ENCODE measurements at regions not wholly inside any gene's neighbourhood (a gene's known extent, or its start where the extent isn't known, plus 50 kb on each side); places are given as distances from the start of the nearest gene placed in this dataset.

DNA sequence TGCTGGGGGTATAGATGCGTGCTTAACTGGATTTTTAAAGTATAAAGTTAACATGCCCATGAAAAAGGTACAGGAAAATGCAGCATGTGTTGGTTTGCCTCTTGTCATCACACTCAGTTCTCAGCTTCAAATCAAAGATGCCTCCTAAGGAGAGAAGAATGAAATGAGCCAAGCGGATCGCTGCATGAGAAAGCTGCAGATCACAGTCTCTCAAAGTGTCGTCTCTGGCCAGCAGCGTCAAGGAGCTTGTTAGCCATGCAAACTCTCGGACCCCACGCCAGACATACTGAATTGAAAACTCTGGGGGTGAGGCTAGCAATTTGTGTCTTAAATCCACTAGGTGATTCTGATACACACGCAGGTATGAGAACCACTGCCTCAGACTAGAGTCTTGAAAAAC, 297.2 kb downstream of the AJAP1 start:
- TF ChIP-seq, protein P1, sequence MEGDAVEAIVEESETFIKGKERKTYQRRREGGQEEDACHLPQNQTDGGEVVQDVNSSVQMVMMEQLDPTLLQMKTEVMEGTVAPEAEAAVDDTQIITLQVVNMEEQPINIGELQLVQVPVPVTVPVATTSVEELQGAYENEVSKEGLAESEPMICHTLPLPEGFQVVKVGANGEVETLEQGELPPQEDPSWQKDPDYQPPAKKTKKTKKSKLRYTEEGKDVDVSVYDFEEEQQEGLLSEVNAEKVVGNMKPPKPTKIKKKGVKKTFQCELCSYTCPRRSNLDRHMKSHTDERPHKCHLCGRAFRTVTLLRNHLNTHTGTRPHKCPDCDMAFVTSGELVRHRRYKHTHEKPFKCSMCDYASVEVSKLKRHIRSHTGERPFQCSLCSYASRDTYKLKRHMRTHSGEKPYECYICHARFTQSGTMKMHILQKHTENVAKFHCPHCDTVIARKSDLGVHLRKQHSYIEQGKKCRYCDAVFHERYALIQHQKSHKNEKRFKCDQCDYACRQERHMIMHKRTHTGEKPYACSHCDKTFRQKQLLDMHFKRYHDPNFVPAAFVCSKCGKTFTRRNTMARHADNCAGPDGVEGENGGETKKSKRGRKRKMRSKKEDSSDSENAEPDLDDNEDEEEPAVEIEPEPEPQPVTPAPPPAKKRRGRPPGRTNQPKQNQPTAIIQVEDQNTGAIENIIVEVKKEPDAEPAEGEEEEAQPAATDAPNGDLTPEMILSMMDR (IDR thresholded peaks at IDR 0.05; ENCODE audit: control insufficient read depth, extremely low read depth, insufficient read depth), result no peak
- no peak overlapping the region for H3K4me3 ChIP-seq (ENCODE audit: low read depth, low read length)
- no peak for DNase-seq (ENCODE audit: low read depth)

DNA sequence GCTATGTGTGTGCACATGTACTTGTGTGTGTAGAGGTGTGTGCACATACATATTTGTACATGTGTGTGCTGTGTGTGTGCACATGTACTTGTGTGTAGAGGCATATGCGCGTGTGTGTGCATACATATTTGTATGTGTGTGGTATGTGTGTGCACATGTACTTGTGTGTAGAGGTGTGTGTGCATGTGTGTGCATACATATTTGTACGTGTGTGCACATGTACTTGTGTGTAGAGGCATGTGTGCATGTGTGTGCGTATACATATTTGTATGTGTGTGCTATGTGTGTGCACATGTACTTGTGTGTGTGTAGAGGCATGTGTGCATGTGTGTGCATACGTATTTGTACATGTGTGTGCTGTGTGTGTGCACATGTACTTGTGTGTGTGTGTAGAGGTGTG, 291.9 kb downstream of the AJAP1 start:
- no peak for DNase-seq (ENCODE audit: low read depth)
- no peak overlapping the region for H3K4me3 ChIP-seq (ENCODE audit: low read depth, low read length)

DNA sequence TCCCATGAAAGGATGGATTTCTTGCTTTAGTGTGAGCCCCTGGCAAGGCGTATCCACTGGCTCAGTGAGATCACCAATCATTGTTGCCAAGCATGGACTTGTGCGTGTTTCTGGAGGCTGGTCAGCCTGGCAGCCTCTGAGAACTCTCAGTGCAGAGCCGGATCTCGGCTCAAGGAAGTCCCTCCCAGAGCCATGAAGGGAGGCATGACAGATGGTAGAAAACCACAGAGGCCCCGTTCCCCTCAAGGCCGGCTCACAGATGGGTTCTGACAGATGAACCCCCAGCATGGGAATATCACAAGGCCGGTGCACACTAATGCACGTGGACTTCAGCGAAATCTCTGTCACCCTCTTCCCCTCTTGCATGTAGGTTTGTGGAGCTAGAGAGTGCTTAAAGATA, 290.5 kb downstream of the AJAP1 start:
- DNase-seq (ENCODE audit: low read depth), result no peak
- no peak overlapping the region for H3K4me3 ChIP-seq (ENCODE audit: low read depth, low read length)
- TF ChIP-seq, protein P1 (IDR thresholded peaks at IDR 0.05; ENCODE audit: control insufficient read depth, extremely low read depth, insufficient read depth), result no peak

More for the DNA sequence above, 291.9 kb downstream of the AJAP1 start:
- TF ChIP-seq, protein P1 (IDR thresholded peaks at IDR 0.05; ENCODE audit: control insufficient read depth, extremely low read depth, insufficient read depth), result no peak

- no peak overlapping the region for H3K4me3 ChIP-seq (ENCODE audit: low read depth, low read length)
- no peak for DNase-seq (ENCODE audit: low read depth)
- TF ChIP-seq, protein P1 (IDR thresholded peaks at IDR 0.05; ENCODE audit: control insufficient read depth, extremely low read depth, insufficient read depth), result no peak
These were observed 289.7 kb downstream of the AJAP1 start for GRCh38 chr1:4944072-4944471.

DNA sequence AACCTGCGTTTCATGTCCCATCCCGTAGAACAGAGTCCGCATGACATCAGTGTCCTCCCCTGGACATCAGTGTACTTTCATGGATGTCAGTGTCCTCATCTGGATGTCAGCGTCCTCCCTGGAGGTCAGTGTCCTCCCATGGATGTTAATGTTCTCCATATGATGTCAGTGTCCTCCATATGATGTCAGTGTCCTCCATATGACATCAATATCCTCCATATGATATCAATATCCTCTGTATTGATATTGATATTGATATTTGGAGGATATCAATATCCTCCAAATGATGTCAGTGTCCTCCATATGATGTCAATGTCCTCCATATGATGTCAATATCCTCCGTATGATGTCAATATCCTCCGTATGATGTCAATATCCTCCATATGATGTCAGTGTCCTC, 284.9 kb downstream of the AJAP1 start:
- TF ChIP-seq, protein P1 (IDR thresholded peaks at IDR 0.05; ENCODE audit: control insufficient read depth, extremely low read depth, insufficient read depth), result no peak
- DNase-seq (ENCODE audit: low read depth), result no peak
- H3K4me3 ChIP-seq (ENCODE audit: low read depth, low read length), result no peak overlapping the region

DNA sequence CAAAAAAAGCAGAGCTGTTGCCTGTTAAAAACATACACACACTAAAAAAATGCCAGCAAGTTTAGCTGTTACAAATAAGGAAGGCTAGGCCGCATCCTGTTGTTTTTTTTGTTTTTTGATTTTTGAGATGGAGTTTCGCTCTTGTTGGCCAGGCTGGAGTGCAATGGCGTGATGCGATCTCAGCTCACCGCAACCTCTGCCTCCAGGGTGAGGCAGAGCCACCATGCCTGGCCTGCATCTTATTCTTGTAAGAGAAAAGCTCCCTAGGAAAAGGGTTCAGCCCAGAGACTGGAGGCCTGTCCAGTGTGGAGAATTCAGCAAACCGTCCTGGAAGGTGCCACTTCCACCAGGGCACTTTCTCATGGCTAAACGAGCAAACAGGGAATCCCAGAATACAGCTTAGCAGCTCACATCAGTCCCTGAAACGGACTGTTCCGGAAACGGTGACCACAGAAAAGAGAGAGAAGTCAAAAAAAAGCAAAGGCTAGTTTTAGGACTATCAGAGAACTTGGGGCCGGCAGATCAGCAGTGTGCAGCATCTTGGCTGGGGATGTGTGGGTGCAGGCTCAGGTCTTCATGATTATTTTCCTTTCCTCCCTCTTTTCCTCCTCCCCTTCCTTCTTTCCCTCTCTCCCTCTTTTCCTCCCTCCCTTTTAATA, 283.6 kb downstream of the AJAP1 start:
- DNase-seq (ENCODE audit: low read depth), result no peak
- no peak overlapping the region for H3K4me3 ChIP-seq (ENCODE audit: low read depth, low read length)
- TF ChIP-seq, protein P1 (IDR thresholded peaks at IDR 0.05; ENCODE audit: control insufficient read depth, extremely low read depth, insufficient read depth), result no peak

- no peak overlapping the region for H3K4me3 ChIP-seq (ENCODE audit: low read depth, low read length)
- DNase-seq (ENCODE audit: low read depth), result no peak
- TF ChIP-seq, protein P1 (IDR thresholded peaks at IDR 0.05; ENCODE audit: control insufficient read depth, extremely low read depth, insufficient read depth), result no peak
These were observed 281.4 kb downstream of the AJAP1 start for GRCh38 chr1:4935807-4936206.
